ENCODE measurements at regions not wholly inside any gene's neighbourhood (a gene's known extent, or its start where the extent isn't known, plus 50 kb on each side); places are given as distances from the start of the nearest gene placed in this dataset.

GRCh38 chr10:31587691-31588090, 268.7 kb downstream of the ZEB1 start:
- TF ChIP-seq EZH2 (IDR thresholded peaks at IDR 0.05; ENCODE audit: borderline replicate concordance, low read length) (no peak), CTCF (IDR thresholded peaks at IDR 0.05; ENCODE audit: low read length) (no peak)
- Histone ChIP-seq H3K36me3 (ENCODE audit: insufficient read depth, low read length) (no peaks in the 10 kb centered on the region; the same call in 1 of the 2 replicates), H3K4me1 (ENCODE audit: insufficient read depth, low read length, severe bottlenecking) (no peaks in the 10 kb centered on the region), H4K20me1 (ENCODE audit: insufficient read depth, low read length) (no peaks in the 10 kb centered on the region), H3K4me3 (ENCODE audit: low read depth, low read length, poor library complexity, severe bottlenecking) (no peak overlapping the region), H3K9ac (ENCODE audit: low read length) (no peak overlapping the region), H3K79me2 (ENCODE audit: insufficient read depth, low read length) (no peaks in the 10 kb centered on the region), H3K27ac (ENCODE audit: low read depth, low read length, poor library complexity, severe bottlenecking) (no peak overlapping the region), H2AFZ (ENCODE audit: low read length) (no peak overlapping the region), H3K27me3 (ENCODE audit: insufficient read depth, low read length) (peaks cover 3% of the 10 kb centered on the region; the same call in 1 of the 2 replicates), H3K4me2 (ENCODE audit: low read length) (no peak overlapping the region), H3F3A (ENCODE audit: insufficient read depth, low read length) (no peaks in the 10 kb centered on the region), H3K9me2 (ENCODE audit: low read depth, low read length) (no peaks in the 10 kb centered on the region), H3K9me3 (ENCODE audit: low read length) (no peaks in the 10 kb centered on the region)

DNA sequence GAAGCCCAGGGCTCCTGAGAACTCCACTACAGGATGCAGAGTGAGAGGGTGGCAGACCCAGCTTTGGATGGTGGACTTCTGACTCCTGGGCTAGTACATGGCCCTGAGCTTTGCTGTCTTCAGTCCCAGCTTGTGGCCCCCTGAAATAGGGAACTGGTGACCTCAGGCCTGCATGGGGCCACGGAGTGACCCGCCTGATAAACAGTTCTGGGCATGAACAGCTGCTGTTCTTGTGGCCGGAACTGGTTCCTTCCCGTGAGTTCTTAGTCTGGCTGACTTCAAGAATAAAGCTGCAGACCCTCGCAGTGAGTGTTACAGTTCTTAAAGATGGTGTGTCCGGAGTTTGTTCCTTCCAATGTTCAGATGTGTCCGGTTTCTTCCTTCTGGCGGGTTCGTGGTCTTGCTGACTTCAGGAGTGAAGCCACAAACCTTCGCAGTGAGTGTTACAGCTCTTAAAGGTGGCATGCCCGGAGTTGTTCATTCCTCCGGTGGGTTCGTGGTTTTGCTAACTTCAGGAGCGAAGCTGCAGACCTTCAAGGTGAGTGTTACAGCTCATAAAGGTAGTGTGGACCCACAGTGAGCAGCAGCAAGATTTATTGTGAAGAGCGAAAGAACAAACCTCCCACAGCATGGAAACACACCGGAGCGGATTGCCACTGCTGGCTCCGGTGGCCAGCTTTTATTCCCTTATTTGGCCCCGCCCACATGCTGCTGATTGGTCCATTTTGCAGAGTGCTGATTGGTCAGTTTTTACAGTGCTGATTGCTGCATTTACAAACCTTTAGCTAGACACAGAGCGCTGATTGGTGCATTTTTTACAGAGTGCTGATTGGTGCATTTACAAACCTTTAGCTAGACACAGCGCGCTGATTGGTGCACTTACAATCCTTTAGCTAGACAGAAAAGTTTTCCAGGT, 268.0 kb downstream of the ZEB1 start:
- Histone ChIP-seq H3K4me2 (ENCODE audit: low read length) (no peak overlapping the region), H3K9ac (ENCODE audit: low read length) (no peak overlapping the region), H3K27ac (ENCODE audit: low read depth, low read length, poor library complexity, severe bottlenecking) (no peak overlapping the region), H3K4me1 (ENCODE audit: insufficient read depth, low read length, severe bottlenecking) (no peaks in the 10 kb centered on the region), H3F3A (ENCODE audit: insufficient read depth, low read length) (no peaks in the 10 kb centered on the region), H2AFZ (ENCODE audit: low read length) (no peak overlapping the region), H3K9me3 (ENCODE audit: low read length) (no peaks in the 10 kb centered on the region), H3K9me2 (ENCODE audit: low read depth, low read length) (no peaks in the 10 kb centered on the region), H3K4me3 (ENCODE audit: low read depth, low read length, poor library complexity, severe bottlenecking) (no peak overlapping the region), H3K27me3 (ENCODE audit: insufficient read depth, low read length) (no peaks in the 10 kb centered on the region; the same call in 1 of the 2 replicates), H3K36me3 (ENCODE audit: insufficient read depth, low read length) (no peaks in the 10 kb centered on the region; the same call in 1 of the 2 replicates), H3K79me2 (ENCODE audit: insufficient read depth, low read length) (no peaks in the 10 kb centered on the region), H4K20me1 (ENCODE audit: insufficient read depth, low read length) (no peaks in the 10 kb centered on the region)
- no peak for TF ChIP-seq CTCF (IDR thresholded peaks at IDR 0.05; ENCODE audit: low read length)
- TF ChIP-seq EZH2 (IDR thresholded peaks at IDR 0.05; ENCODE audit: borderline replicate concordance, low read length): no peak

GRCh38 chr10:31584876-31585275, 265.9 kb downstream of the ZEB1 start:
- H3K4me3 ChIP-seq (ENCODE audit: low read depth, low read length, poor library complexity, severe bottlenecking): no peak overlapping the region
- H3K9ac ChIP-seq (ENCODE audit: low read length): no peak overlapping the region
- H3K9me2 ChIP-seq (ENCODE audit: low read depth, low read length): no peaks in the 10 kb centered on the region
- no peak overlapping the region for H3K27ac ChIP-seq (ENCODE audit: low read depth, low read length, poor library complexity, severe bottlenecking)
- TF ChIP-seq EZH2 (IDR thresholded peaks at IDR 0.05; ENCODE audit: borderline replicate concordance, low read length) (no peak), CTCF (IDR thresholded peaks at IDR 0.05; ENCODE audit: low read length) (no peak)
- H4K20me1 ChIP-seq (ENCODE audit: insufficient read depth, low read length): no peaks in the 10 kb centered on the region
- H2AFZ ChIP-seq (ENCODE audit: low read length): no peak overlapping the region
- H3K9me3 ChIP-seq (ENCODE audit: low read length): no peaks in the 10 kb centered on the region
- no peaks in the 10 kb centered on the region for H3F3A ChIP-seq (ENCODE audit: insufficient read depth, low read length)
- H3K36me3 ChIP-seq (ENCODE audit: insufficient read depth, low read length): no peaks in the 10 kb centered on the region; the same call in 1 of the 2 replicates
- no peaks in the 10 kb centered on the region for H3K79me2 ChIP-seq (ENCODE audit: insufficient read depth, low read length)
- no peak overlapping the region for H3K4me2 ChIP-seq (ENCODE audit: low read length)
- H3K4me1 ChIP-seq (ENCODE audit: insufficient read depth, low read length, severe bottlenecking): no peaks in the 10 kb centered on the region
- H3K27me3 ChIP-seq (ENCODE audit: insufficient read depth, low read length): no peaks in the 10 kb centered on the region; the same call in 1 of the 2 replicates

All from OCI-LY1 (cell line).